IMR-90 (cell line): ENCODE measurements at regions not wholly inside any gene's neighbourhood (a gene's known extent, or its start where the extent isn't known, plus 50 kb on each side); places are given as distances from the start of the nearest gene placed in this dataset.

Experiments used
- ATAC-seq: fragments of 200-7000 bp; cut with Tn5 transposase; 2 replicates; pipeline ENCODE4 v1.9.1; 2020; ENCODE audit warnings: low read depth, mild to moderate bottlenecking, moderate library complexity
- BruUV-seq: library from RNA; stranded (reverse); fragments of 400-500 nt; replicated peaks from 2 replicates; lab custom pipeline; 2021; lab: Mats Ljungman, UMichigan
- CTCF ChIA-PET: fragments of 300-600 bp; formaldehyde crosslinking; extraction: SDS; loops from one replicate; lab custom pipeline; 2021; ENCODE audit warnings: antibody characterized with exemption; lab: Yijun Ruan, JAX
- POLR2A ChIA-PET: fragments of 300-600 bp; sonication (Branson Sonifier 250); formaldehyde crosslinking; loops from one replicate; lab custom pipeline; 2022; ENCODE audit warnings: antibody characterized with exemption; ENCODE audit not compliant: unreplicated experiment; lab: Charles Lee
- DNase-seq: peaks from one replicate; pipeline ENCODE4 v3.0.0; 2013
- H2AFZ ChIP-seq: replicated peaks from 2 replicates; pipeline ENCODE3; 2013; ENCODE audit warnings: low read length, mild to moderate bottlenecking; ENCODE audit not compliant: poor library complexity
- H2AK5ac ChIP-seq: 2 replicates; pipeline ENCODE4 v1.6.1; 2013; ENCODE audit warnings: low read depth, low read length, inconsistent platforms
- H2AK9ac ChIP-seq: replicated peaks from 2 replicates; pipeline ENCODE3; 2013; ENCODE audit warnings: mild to moderate bottlenecking, low read depth, low read length, moderate library complexity; ENCODE audit not compliant: poor library complexity
- H2BK120ac ChIP-seq: 2 replicates; pipeline ENCODE4 v1.6.1; 2013; ENCODE audit warnings: low read depth, low read length, inconsistent platforms
- H2BK15ac ChIP-seq: 3 replicates; pipeline ENCODE4 v1.6.1; 2013; ENCODE audit warnings: low read depth, low read length, inconsistent platforms
- H2BK20ac ChIP-seq: 2 replicates; pipeline ENCODE4 v1.6.1; 2013; ENCODE audit warnings: low read depth, mild to moderate bottlenecking, inconsistent platforms, low read length, moderate library complexity
- H2BK5ac ChIP-seq: 2 replicates; pipeline ENCODE4 v1.6.1; 2013; ENCODE audit warnings: mild to moderate bottlenecking, low read depth, low read length, inconsistent platforms; ENCODE audit not compliant: poor library complexity, severe bottlenecking
- H3K14ac ChIP-seq: replicated peaks from 2 replicates; pipeline ENCODE4 v1.6.1; 2013; ENCODE audit warnings: low read depth, low read length, inconsistent platforms
- H3K18ac ChIP-seq: 2 replicates; pipeline ENCODE4 v1.6.1; 2013; ENCODE audit warnings: low read depth, low read length, control low read depth
- H3K23ac ChIP-seq: 2 replicates; pipeline ENCODE4 v1.6.1; 2013; ENCODE audit warnings: low read depth, low read length, inconsistent platforms
- H3K27ac ChIP-seq: 2 replicates; pipeline ENCODE4 v1.5.1; 2013; ENCODE audit warnings: mild to moderate bottlenecking, control low read depth, low read length; ENCODE audit not compliant: insufficient read depth
- H3K27me3 ChIP-seq: 2 replicates; pipeline ENCODE4 v1.6.1; 2013; ENCODE audit warnings: low read length; ENCODE audit not compliant: control insufficient read depth, insufficient read depth
- H3K36me3 ChIP-seq: 2 replicates; pipeline ENCODE4 v1.6.1; 2013; ENCODE audit warnings: low read length, mixed read lengths; ENCODE audit not compliant: control insufficient read depth, insufficient read depth
- H3K4ac ChIP-seq: 2 replicates; pipeline ENCODE4 v1.6.1; 2013; ENCODE audit warnings: low read depth, low read length, inconsistent platforms
- H3K4me1 ChIP-seq: 2 replicates; pipeline ENCODE4 v1.6.1; 2013; ENCODE audit warnings: low read length, mixed read lengths; ENCODE audit not compliant: control insufficient read depth, insufficient read depth
- H3K4me2 ChIP-seq: 2 replicates; pipeline ENCODE4 v1.6.1; 2013; ENCODE audit warnings: low read depth, mild to moderate bottlenecking, control low read depth, low read length, moderate library complexity
- H3K4me3 ChIP-seq: 2 replicates; pipeline ENCODE4 v1.5.1; 2013; ENCODE audit warnings: low read depth, mild to moderate bottlenecking, control low read depth, low read length, moderate library complexity; ENCODE audit not compliant: insufficient read depth
- H3K56ac ChIP-seq: 2 replicates; pipeline ENCODE4 v1.6.1; 2013; ENCODE audit warnings: low read length, inconsistent platforms; ENCODE audit not compliant: insufficient read depth; ENCODE audit errors: extremely low read depth
- H3K79me1 ChIP-seq, 2 experiments: 2 replicates each; pipeline ENCODE4 v1.6.1; 2013; ENCODE audit warnings: low read length in 2 of 2, inconsistent platforms in 1 of 2, low read depth in 1 of 2
- H3K9ac ChIP-seq: 2 replicates; pipeline ENCODE4 v1.6.1; 2013; ENCODE audit warnings: low read depth, low read length, control low read depth
- H3K9me1 ChIP-seq: 2 replicates; pipeline ENCODE4 v1.6.1; 2013; ENCODE audit warnings: low read length, inconsistent platforms; ENCODE audit not compliant: insufficient read depth
- H3K9me3 ChIP-seq: 2 replicates; pipeline ENCODE4 v1.6.1; 2013; ENCODE audit warnings: low read length; ENCODE audit not compliant: control insufficient read depth, insufficient read depth
- H4K20me1 ChIP-seq: 2 replicates; pipeline ENCODE4 v1.6.1; 2013; ENCODE audit warnings: low read length, inconsistent platforms; ENCODE audit not compliant: insufficient read depth
- H4K5ac ChIP-seq: 2 replicates; pipeline ENCODE4 v1.6.1; 2013; ENCODE audit warnings: mild to moderate bottlenecking, low read depth, low read length, control low read depth
- H4K8ac ChIP-seq, 2 experiments: 2 replicates each; pipeline ENCODE4 v1.6.1; 2013; ENCODE audit warnings: low read depth in 2 of 2, low read length in 2 of 2, control low read depth in 1 of 2, inconsistent platforms in 1 of 2
- H4K91ac ChIP-seq: 2 replicates; pipeline ENCODE4 v1.6.1; 2013; ENCODE audit warnings: low read depth, low read length, inconsistent platforms; ENCODE audit not compliant: insufficient read depth
- BHLHE40 ChIP-seq: fragments of 150-350 bp; IDR thresholded peaks from 2 replicates; pipeline ENCODE4 v1.6.1; 2016; ENCODE audit warnings: mild to moderate bottlenecking, low read depth, low read length
- CEBPB ChIP-seq: IDR thresholded peaks from 2 replicates; pipeline ENCODE4 v1.6.1; 2012; ENCODE audit warnings: low read depth, low read length, improper control_type of control experiment
- CHD1 ChIP-seq: IDR thresholded peaks from 2 replicates; pipeline ENCODE4 v1.6.1; 2012; ENCODE audit warnings: low read depth, low read length, improper control_type of control experiment
- FOS ChIP-seq: fragments of 150-350 bp; IDR thresholded peaks from 2 replicates; pipeline ENCODE4 v1.6.1; 2016; ENCODE audit warnings: low read depth, low read length
- MAFK ChIP-seq: IDR thresholded peaks from 2 replicates; pipeline ENCODE4 v1.6.1; 2012; ENCODE audit warnings: low read depth, low read length, improper control_type of control experiment
- MAZ ChIP-seq: IDR thresholded peaks from 2 replicates; pipeline ENCODE4 v1.6.1; 2012; ENCODE audit warnings: low read depth, mild to moderate bottlenecking, low read length, improper control_type of control experiment, moderate library complexity, borderline replicate concordance
- MXI1 ChIP-seq: IDR thresholded peaks from 2 replicates; pipeline ENCODE4 v1.6.1; 2012; ENCODE audit warnings: low read depth, mild to moderate bottlenecking, low read length, moderate library complexity, borderline replicate concordance
- NFE2L2 ChIP-seq: fragments of 150-350 bp; IDR thresholded peaks from 2 replicates; pipeline ENCODE4 v1.6.1; 2016; ENCODE audit warnings: low read depth, mild to moderate bottlenecking, low read length
- POLR2A ChIP-seq: IDR thresholded peaks from 2 replicates; pipeline ENCODE4 v1.6.1; 2012; ENCODE audit warnings: mild to moderate bottlenecking, low read depth, low read length
- RAD21 ChIP-seq: IDR thresholded peaks from 2 replicates; pipeline ENCODE4 v1.6.1; 2012; ENCODE audit warnings: low read length, improper control_type of control experiment
- RCOR1 ChIP-seq: IDR thresholded peaks from 2 replicates; pipeline ENCODE4 v1.6.1; 2012; ENCODE audit warnings: mild to moderate bottlenecking, low read length, improper control_type of control experiment; ENCODE audit not compliant: insufficient replicate concordance
- RFX5 ChIP-seq: IDR thresholded peaks from 2 replicates; pipeline ENCODE4 v1.8.0; 2012; ENCODE audit warnings: low read depth, mild to moderate bottlenecking, low read length, moderate library complexity
- SMC3 ChIP-seq: fragments of 150-350 bp; IDR thresholded peaks from 2 replicates; pipeline ENCODE4 v1.6.1; 2016; ENCODE audit warnings: low read depth, mild to moderate bottlenecking, antibody characterized with exemption, low read length, moderate library complexity
- WGBS, 2 experiments: methylation state at CpG; one replicate each; pipeline versions ENCODE4 v1.1.5 to v1.1.7; 2013; ENCODE audit warnings: missing lambda C conversion rate in 2 of 2; ENCODE audit not compliant: insufficient read length in 1 of 2; ENCODE audit errors: extremely low coverage in 2 of 2; 5-methylcytosine and 5-hydroxymethylcytosine counted together
- dilution Hi-C: fragments of 300-500 bp; cut with HindIII; formaldehyde crosslinking; loops from one replicate; pipeline ENCODE4 v1.14.3; 2018; ENCODE audit warnings: low sequenced_read_pairs; ENCODE audit not compliant: unreplicated experiment
- in situ Hi-C: fragments of 300-500 bp; cut with MboI; formaldehyde crosslinking; loops from 3 replicates; pipeline ENCODE4 v1.14.3; 2019; ENCODE audit warnings: low sequenced_read_pairs, inconsistent platforms, mixed read lengths
- intact Hi-C: fragments of 100-400 bp; cut with micrococcal nuclease; formaldehyde crosslinking; loops from 2 replicates; pipeline ENCODE4 v1.10.0; 2022
- TF ChIP-seq, protein P1 (sequence below): conservative IDR thresholded peaks from 2 replicates; pipeline ENCODE4 v1.5.1; 2012; ENCODE audit warnings: mild to moderate bottlenecking, low read depth, low read length, improper control_type of control experiment
- TF ChIP-seq, protein P2 (sequence below): fragments of 150-350 bp; IDR thresholded peaks from 2 replicates; pipeline ENCODE4 v1.6.1; 2016; ENCODE audit warnings: low read depth, mild to moderate bottlenecking, low read length, moderate library complexity, borderline replicate concordance
- TF ChIP-seq, protein P3 (sequence below): fragments of 150-350 bp; IDR thresholded peaks from 2 replicates; pipeline ENCODE4 v1.6.1; 2017; ENCODE audit warnings: mild to moderate bottlenecking, antibody characterized with exemption, low read length, low read depth

DNA sequence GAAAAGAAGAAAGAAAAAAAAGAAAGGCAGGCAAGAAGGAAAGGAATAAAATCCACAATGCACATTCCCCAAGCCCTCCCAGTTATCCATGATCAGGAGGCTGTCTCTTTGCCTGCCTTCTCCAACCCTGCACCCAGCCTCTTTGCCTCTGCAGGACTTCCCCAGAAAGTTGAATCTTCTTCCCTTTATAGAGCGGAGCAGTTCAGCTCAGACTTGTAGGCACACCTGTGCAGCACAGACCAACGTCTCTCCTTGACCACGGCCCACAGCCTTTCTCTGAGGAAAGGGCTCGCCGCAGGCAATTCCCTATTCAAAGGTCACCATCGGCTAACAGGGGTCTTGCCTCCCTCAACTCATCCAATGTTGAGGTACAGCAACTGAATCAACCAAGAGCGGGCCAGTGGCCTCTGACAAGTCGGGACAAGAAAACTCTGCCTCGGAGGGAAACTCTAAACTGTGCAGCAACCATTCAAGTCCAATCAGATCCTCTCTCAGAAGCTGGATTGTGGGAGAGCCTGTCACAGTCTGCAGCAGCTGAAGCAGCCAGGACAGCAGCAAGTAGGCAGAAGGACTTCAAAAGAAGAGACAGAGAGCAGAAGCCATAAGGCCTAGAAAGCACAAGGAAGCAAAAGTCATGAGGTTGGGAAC lies 529.2 kb upstream of the JARID2 start:
- POLR2A ChIA-PET = no interaction called here

More for the DNA sequence above, 529.2 kb upstream of the JARID2 start:
- Histone ChIP-seq H3K79me1 (no peaks in the 10 kb centered on the region), H2AK5ac (peak overlapping the region; percentile 12; the same call in 1 of the 2 replicates), H4K8ac (peak overlapping the region in 1 of 2 experiments; percentile 12; a peak in 1 of 4 replicates), H2BK5ac (no peak overlapping the region), H2AFZ (peak overlapping the region; percentile 35), H3K27ac (no peak overlapping the region), H3K23ac (no peak overlapping the region), H2BK15ac (no peak overlapping the region), H3K4ac (no peak overlapping the region), H3K9me3 (no peaks in the 10 kb centered on the region), H3K9ac (no peak overlapping the region), H2BK20ac (no peak overlapping the region), H2BK120ac (no peak overlapping the region; the same call in 1 of the 2 replicates), H3K18ac (no peak overlapping the region), H2AK9ac (no peak overlapping the region), H3K4me2 (no peak overlapping the region), H4K91ac (no peak overlapping the region), H3K14ac (no peak overlapping the region), H4K20me1 (no peaks in the 10 kb centered on the region), H3K27me3 (no peaks in the 10 kb centered on the region), H4K5ac (no peak overlapping the region), H3K4me3 (no peak overlapping the region), H3K56ac (no peak overlapping the region), H3K36me3 (no peaks in the 10 kb centered on the region), H3K9me1 (peaks cover 10% of the 10 kb centered on the region; the same call in 1 of the 2 replicates), H3K4me1 (peaks cover 10% of the 10 kb centered on the region)
- no peak for TF ChIP-seq MAZ
- TF ChIP-seq NFE2L2 = no peak
- TF ChIP-seq, protein P1, sequence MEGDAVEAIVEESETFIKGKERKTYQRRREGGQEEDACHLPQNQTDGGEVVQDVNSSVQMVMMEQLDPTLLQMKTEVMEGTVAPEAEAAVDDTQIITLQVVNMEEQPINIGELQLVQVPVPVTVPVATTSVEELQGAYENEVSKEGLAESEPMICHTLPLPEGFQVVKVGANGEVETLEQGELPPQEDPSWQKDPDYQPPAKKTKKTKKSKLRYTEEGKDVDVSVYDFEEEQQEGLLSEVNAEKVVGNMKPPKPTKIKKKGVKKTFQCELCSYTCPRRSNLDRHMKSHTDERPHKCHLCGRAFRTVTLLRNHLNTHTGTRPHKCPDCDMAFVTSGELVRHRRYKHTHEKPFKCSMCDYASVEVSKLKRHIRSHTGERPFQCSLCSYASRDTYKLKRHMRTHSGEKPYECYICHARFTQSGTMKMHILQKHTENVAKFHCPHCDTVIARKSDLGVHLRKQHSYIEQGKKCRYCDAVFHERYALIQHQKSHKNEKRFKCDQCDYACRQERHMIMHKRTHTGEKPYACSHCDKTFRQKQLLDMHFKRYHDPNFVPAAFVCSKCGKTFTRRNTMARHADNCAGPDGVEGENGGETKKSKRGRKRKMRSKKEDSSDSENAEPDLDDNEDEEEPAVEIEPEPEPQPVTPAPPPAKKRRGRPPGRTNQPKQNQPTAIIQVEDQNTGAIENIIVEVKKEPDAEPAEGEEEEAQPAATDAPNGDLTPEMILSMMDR = no peak
- TF ChIP-seq RCOR1 = no peak
- no peak for TF ChIP-seq CEBPB
- TF ChIP-seq CHD1 = no peak
- no peak for TF ChIP-seq SMC3
- TF ChIP-seq, protein P2, sequence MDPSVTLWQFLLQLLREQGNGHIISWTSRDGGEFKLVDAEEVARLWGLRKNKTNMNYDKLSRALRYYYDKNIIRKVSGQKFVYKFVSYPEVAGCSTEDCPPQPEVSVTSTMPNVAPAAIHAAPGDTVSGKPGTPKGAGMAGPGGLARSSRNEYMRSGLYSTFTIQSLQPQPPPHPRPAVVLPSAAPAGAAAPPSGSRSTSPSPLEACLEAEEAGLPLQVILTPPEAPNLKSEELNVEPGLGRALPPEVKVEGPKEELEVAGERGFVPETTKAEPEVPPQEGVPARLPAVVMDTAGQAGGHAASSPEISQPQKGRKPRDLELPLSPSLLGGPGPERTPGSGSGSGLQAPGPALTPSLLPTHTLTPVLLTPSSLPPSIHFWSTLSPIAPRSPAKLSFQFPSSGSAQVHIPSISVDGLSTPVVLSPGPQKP = no peak
- no peak for TF ChIP-seq FOS
- TF ChIP-seq, protein P3, sequence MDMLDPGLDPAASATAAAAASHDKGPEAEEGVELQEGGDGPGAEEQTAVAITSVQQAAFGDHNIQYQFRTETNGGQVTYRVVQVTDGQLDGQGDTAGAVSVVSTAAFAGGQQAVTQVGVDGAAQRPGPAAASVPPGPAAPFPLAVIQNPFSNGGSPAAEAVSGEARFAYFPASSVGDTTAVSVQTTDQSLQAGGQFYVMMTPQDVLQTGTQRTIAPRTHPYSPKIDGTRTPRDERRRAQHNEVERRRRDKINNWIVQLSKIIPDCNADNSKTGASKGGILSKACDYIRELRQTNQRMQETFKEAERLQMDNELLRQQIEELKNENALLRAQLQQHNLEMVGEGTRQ = no peak
- no peak for TF ChIP-seq POLR2A
- TF ChIP-seq RAD21 = no peak
- no peak for TF ChIP-seq MAFK
- TF ChIP-seq BHLHE40 = no peak
- no peak for TF ChIP-seq RFX5
- TF ChIP-seq MXI1 = no peak
- DNase-seq (no peak), ATAC-seq (no peak)
- CTCF ChIA-PET = interaction anchor here (0.6 kb wide), 1 partner anchor 1468 kb away, joined by 3 read pairs; no protein-coding TSS in a partner anchor
- WGBS, 2 experiments = 100% methylated on average over 2 of the region's 9 CpGs; no CpG with 5 or more reads in 1 of the 2 experiments
- in situ Hi-C loops (no loop called here), dilution Hi-C loops (no loop called here), intact Hi-C loops (no loop called here)
- BruUV-seq = no TSS peak
